Endothelial cell of umbilical vein (primary cell): ENCODE measurements at regions not wholly inside any gene's neighbourhood (a gene's known extent, or its start where the extent isn't known, plus 50 kb on each side); places are given as distances from the start of the nearest gene placed in this dataset.

ENCODE experiments used
- BruUV-seq: library from RNA; stranded (reverse); fragments of 400-500 nt; replicated peaks from 2 replicates; lab custom pipeline; 2021; lab: Mats Ljungman, UMichigan
- CTCF ChIA-PET: fragments of 300-600, 350-600 bp; sonication (Branson Sonifier 250); formaldehyde crosslinking; loops from one replicate; lab custom pipeline; 2021; ENCODE audit warnings: antibody characterized with exemption, inconsistent platforms; lab: Charles Lee
- POLR2A ChIA-PET: fragments of 300-600, 350-600 bp; sonication (Branson Sonifier 250); formaldehyde crosslinking; loops from one replicate; lab custom pipeline; 2021; ENCODE audit warnings: antibody characterized with exemption, inconsistent platforms; lab: Charles Lee
- DNase-seq: peaks from one replicate; pipeline ENCODE4 v3.0.0-alpha.2; 2011; ENCODE audit warnings: low read depth, low spot score
- FAIRE-seq: peaks from 2 replicates; lab custom pipeline; 2011; peaks lifted over from hg19 to GRCh38; lab: Jason Lieb, UNC
- H2AFZ ChIP-seq: 2 replicates; pipeline ENCODE4 v1.6.0; 2012; ENCODE audit warnings: low read depth, low read length, control low read depth, inconsistent platforms
- H3K27ac ChIP-seq: 2 replicates; pipeline ENCODE4 v1.5.1; 2011; ENCODE audit warnings: low read depth, mild to moderate bottlenecking, control low read depth, low read length, moderate library complexity; ENCODE audit not compliant: insufficient read depth
- H3K27me3 ChIP-seq, 2 experiments: 2 replicates each; pipeline versions ENCODE4 v1.6.0 to v1.6.1; 2011; ENCODE audit warnings: low read length in 2 of 2, mixed read lengths in 1 of 2; ENCODE audit not compliant: control insufficient read depth in 2 of 2, insufficient read depth in 2 of 2
- H3K36me3 ChIP-seq, 2 experiments: 2 replicates in 1 of 2; 3 replicates in 1 of 2; pipeline ENCODE4 v1.5.1; 2011; ENCODE audit warnings: low read length in 2 of 2, mild to moderate bottlenecking in 1 of 2, moderate library complexity in 1 of 2; ENCODE audit not compliant: control insufficient read depth in 2 of 2, insufficient read depth in 2 of 2; ENCODE audit errors: extremely low read depth in 1 of 2
- H3K4me1 ChIP-seq: 3 replicates; pipeline ENCODE4 v1.5.1; 2011; ENCODE audit warnings: mild to moderate bottlenecking, low read length; ENCODE audit not compliant: control insufficient read depth, insufficient read depth; ENCODE audit errors: extremely low read depth
- H3K4me2 ChIP-seq: 2 replicates; pipeline ENCODE4 v1.6.1; 2011; ENCODE audit warnings: low read length, control low read depth, mixed read lengths; ENCODE audit not compliant: insufficient read depth
- H3K4me3 ChIP-seq, 3 experiments: fragments of 200-600 bp in 1 of 3; sonication (generic), shearing (Covaris generic) in 1 of 3; replicated peaks in 1 of 3; 2 replicates each; pipeline ENCODE4 v1.5.1; 2011 to 2016; ENCODE audit warnings: control low read depth in 3 of 3, low read length in 3 of 3, mild to moderate bottlenecking in 2 of 3, inconsistent platforms in 1 of 3, low read depth in 1 of 3, moderate library complexity in 1 of 3; ENCODE audit not compliant: insufficient read depth in 1 of 3
- H3K79me2 ChIP-seq: 2 replicates; pipeline ENCODE4 v1.6.0; 2012; ENCODE audit warnings: low read length, inconsistent platforms; ENCODE audit not compliant: control insufficient read depth, insufficient read depth
- H3K9ac ChIP-seq: replicated peaks from 2 replicates; pipeline ENCODE3; 2011; ENCODE audit warnings: low read length, control low read depth; ENCODE audit not compliant: insufficient read depth; ENCODE audit errors: extremely low read depth
- H3K9me1 ChIP-seq: replicated peaks from 3 replicates; pipeline ENCODE4 v1.6.0; 2011; ENCODE audit warnings: mild to moderate bottlenecking, low read length; ENCODE audit not compliant: control insufficient read depth, insufficient read depth; ENCODE audit errors: extremely low read depth
- H3K9me3 ChIP-seq: replicated peaks from 2 replicates; pipeline ENCODE4 v1.5.1; 2012; ENCODE audit warnings: low read length, inconsistent platforms; ENCODE audit not compliant: control insufficient read depth, insufficient read depth
- H4K20me1 ChIP-seq: replicated peaks from 2 replicates; pipeline ENCODE3; 2011; ENCODE audit warnings: mild to moderate bottlenecking, low read length; ENCODE audit not compliant: control insufficient read depth, insufficient read depth; ENCODE audit errors: extremely low read depth
- EZH2 ChIP-seq: IDR thresholded peaks from 2 replicates; pipeline ENCODE4 v1.6.1; 2012; ENCODE audit warnings: borderline replicate concordance, low read depth, mild to moderate bottlenecking, moderate library complexity, low read length, inconsistent platforms; ENCODE audit not compliant: severe bottlenecking
- FOS ChIP-seq: IDR thresholded peaks from 2 replicates; pipeline ENCODE4 v1.6.1; 2011; ENCODE audit warnings: mild to moderate bottlenecking, low read length, moderate library complexity, borderline replicate concordance; ENCODE audit not compliant: insufficient read depth
- GATA2 ChIP-seq: IDR thresholded peaks from 2 replicates; pipeline ENCODE4 v1.7.0; 2011; ENCODE audit warnings: low read depth, mild to moderate bottlenecking, moderate library complexity, mixed read lengths, low read length; ENCODE audit not compliant: insufficient read length, insufficient read depth
- JUN ChIP-seq: IDR thresholded peaks from 2 replicates; pipeline ENCODE4 v1.6.1; 2011; ENCODE audit warnings: borderline replicate concordance, low read depth; ENCODE audit not compliant: insufficient read length, insufficient read depth
- MYC ChIP-seq: IDR thresholded peaks from one replicate; pipeline ENCODE4 v1.6.1; 2011; ENCODE audit warnings: mild to moderate bottlenecking, low read depth, low read length
- POLR2A ChIP-seq: IDR thresholded peaks from 2 replicates; pipeline ENCODE4 v1.6.1; 2012; ENCODE audit warnings: low read depth, mild to moderate bottlenecking, control low read depth, low read length
- POLR2AphosphoS5 ChIP-seq: IDR thresholded peaks from 2 replicates; pipeline ENCODE4 v1.6.1; 2012; ENCODE audit warnings: low read depth, mild to moderate bottlenecking, control low read depth, low read length, moderate library complexity; ENCODE audit not compliant: insufficient read depth
- dilution Hi-C: fragments of 300-500 bp; cut with MboI; formaldehyde crosslinking; loops from one replicate; pipeline ENCODE4 v1.15.0; 2019; ENCODE audit warnings: low sequenced_read_pairs; ENCODE audit not compliant: extremely low pct_ligation_motif_present
- intact Hi-C: fragments of 100-400 bp; cut with micrococcal nuclease; formaldehyde crosslinking; loops from one replicate; pipeline ENCODE4 v1.10.0; 2022
- TF ChIP-seq, protein P1 (sequence below): IDR thresholded peaks from 2 replicates; pipeline ENCODE4 v1.6.1; 2011; ENCODE audit not compliant: insufficient read depth, insufficient read length
- TF ChIP-seq, protein P2 (sequence below), 2 donors: IDR thresholded peaks; 1 replicate in 1 of 2; 2 replicates in 1 of 2; pipeline ENCODE4 v1.5.1; 2011; ENCODE audit warnings: low read length in 2 of 2, mild to moderate bottlenecking in 2 of 2, moderate library complexity in 2 of 2, control low read depth in 1 of 2, inconsistent platforms in 1 of 2, low read depth in 1 of 2; ENCODE audit not compliant: insufficient read depth in 1 of 2; ENCODE audit errors: extremely low read depth in 1 of 2

DNA sequence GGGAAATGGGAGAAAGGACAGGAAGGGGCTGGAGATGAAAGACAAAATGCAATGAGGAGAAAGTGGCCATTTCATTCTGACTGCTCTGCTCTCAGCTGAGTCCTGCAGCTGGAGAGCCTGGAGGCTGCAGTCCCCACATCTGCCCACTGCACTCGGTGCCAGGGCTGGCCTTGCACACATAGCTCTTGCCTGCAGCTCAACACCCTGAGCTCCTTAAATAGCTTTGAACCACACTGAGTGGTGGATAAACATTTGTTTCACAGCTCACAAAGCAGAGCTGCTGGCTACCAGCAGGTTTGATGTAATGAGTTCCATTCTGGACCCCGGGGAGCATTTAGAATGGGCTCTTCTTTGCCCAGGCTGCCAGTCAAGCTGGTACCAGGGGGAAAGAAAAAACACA, 426.1 kb upstream of the CADM1 start:
- TF ChIP-seq JUN (no peak), EZH2 (no peak), POLR2AphosphoS5 (no peak), GATA2 (no peak), FOS (no peak), POLR2A (no peak), MYC (no peak)
- TF ChIP-seq, protein P1, sequence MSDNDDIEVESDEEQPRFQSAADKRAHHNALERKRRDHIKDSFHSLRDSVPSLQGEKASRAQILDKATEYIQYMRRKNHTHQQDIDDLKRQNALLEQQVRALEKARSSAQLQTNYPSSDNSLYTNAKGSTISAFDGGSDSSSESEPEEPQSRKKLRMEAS: no peak
- TF ChIP-seq, protein P2, sequence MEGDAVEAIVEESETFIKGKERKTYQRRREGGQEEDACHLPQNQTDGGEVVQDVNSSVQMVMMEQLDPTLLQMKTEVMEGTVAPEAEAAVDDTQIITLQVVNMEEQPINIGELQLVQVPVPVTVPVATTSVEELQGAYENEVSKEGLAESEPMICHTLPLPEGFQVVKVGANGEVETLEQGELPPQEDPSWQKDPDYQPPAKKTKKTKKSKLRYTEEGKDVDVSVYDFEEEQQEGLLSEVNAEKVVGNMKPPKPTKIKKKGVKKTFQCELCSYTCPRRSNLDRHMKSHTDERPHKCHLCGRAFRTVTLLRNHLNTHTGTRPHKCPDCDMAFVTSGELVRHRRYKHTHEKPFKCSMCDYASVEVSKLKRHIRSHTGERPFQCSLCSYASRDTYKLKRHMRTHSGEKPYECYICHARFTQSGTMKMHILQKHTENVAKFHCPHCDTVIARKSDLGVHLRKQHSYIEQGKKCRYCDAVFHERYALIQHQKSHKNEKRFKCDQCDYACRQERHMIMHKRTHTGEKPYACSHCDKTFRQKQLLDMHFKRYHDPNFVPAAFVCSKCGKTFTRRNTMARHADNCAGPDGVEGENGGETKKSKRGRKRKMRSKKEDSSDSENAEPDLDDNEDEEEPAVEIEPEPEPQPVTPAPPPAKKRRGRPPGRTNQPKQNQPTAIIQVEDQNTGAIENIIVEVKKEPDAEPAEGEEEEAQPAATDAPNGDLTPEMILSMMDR (IDR thresholded peaks at IDR 0.05; ENCODE audit: extremely low read depth in 1 of 2, insufficient read depth in 1 of 2, low read depth in 1 of 2, low read length in 2 of 2): no peak
- no peak overlapping the region for H2AFZ ChIP-seq
- H3K9me1 ChIP-seq: no peaks in the 10 kb centered on the region
- H3K36me3 ChIP-seq: no peaks in the 10 kb centered on the region
- CTCF ChIA-PET: no interaction called here
- peaks cover 7% of the 10 kb centered on the region for H3K9me3 ChIP-seq
- dilution Hi-C loops: no loop called here
- no peaks in the 10 kb centered on the region for H3K27me3 ChIP-seq
- no peaks in the 10 kb centered on the region for H3K79me2 ChIP-seq
- H3K4me2 ChIP-seq: no peak overlapping the region
- BruUV-seq: no TSS peak
- FAIRE-seq: no peak
- intact Hi-C loops: no loop called here
- no peak overlapping the region for H3K4me3 ChIP-seq
- H3K27ac ChIP-seq: no peak overlapping the region
- no peak overlapping the region for H3K9ac ChIP-seq
- H4K20me1 ChIP-seq: no peaks in the 10 kb centered on the region
- DNase-seq: no peak
- H3K4me1 ChIP-seq: no peaks in the 10 kb centered on the region
- POLR2A ChIA-PET: no interaction called here
